Gastroesophageal sphincter (tissue), 3 donors: ENCODE measurements at regions not wholly inside any gene's neighbourhood (a gene's known extent, or its start where the extent isn't known, plus 50 kb on each side); places are given as distances from the start of the nearest gene placed in this dataset.

Source experiments
- POLR2A ChIP-seq, 2 donors: fragments of 450-650 bp; IDR thresholded peaks; one replicate each; pipeline ENCODE4 v1.6.1; 2017; ENCODE audit warnings: antibody characterized with exemption in 2 of 2, mild to moderate bottlenecking in 2 of 2, moderate library complexity in 1 of 2
- TF ChIP-seq, protein P1 (sequence below), 4 experiments: fragments of 200-600 bp in 2 of 4; fragments of 450-650 bp in 2 of 4; sonication (generic) in 1 of 4; IDR thresholded peaks; one replicate each; pipeline ENCODE4 v1.5.1; 2017 to 2019; ENCODE audit warnings: antibody characterized with exemption in 4 of 4, mild to moderate bottlenecking in 2 of 4, moderate library complexity in 2 of 4

DNA sequence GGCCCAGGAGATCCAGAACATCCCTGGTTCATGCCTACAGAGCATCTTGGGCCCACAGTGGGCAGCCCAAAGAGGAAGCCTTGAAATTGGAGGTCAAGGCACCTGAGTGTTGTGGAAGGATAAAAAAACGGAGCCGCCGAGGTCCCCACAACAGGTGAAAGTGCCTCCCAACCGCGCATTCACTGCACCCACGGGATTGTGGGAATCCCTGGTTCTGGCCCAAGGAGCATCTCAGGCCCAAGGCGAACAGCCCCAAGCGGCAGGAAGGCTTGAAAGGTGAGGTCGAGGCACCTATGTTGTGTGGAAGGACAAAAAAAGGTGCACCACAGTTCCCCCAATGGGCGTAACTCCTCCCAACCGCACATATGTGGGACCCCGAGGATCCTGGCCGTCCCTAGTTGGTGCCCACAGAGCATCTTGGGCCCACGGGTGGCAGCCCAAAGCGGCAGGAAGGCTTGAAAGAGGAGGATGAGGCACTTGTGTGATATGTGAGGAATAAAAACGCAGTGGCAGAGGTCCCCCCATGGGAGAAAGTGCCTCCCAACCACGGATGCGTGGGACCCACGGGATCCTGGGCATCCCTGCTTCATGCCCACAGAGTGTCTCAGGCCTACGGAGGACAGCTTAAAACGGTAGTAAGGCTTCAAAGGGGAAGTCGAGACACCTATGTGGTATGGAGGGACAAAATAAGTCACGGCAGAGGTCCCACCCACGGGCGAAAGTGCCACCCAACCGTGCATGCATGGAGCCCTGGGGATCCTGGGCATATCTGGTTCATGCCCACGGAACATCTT, 583.9 kb downstream of the ALG10 start:
- TF ChIP-seq, protein P1, sequence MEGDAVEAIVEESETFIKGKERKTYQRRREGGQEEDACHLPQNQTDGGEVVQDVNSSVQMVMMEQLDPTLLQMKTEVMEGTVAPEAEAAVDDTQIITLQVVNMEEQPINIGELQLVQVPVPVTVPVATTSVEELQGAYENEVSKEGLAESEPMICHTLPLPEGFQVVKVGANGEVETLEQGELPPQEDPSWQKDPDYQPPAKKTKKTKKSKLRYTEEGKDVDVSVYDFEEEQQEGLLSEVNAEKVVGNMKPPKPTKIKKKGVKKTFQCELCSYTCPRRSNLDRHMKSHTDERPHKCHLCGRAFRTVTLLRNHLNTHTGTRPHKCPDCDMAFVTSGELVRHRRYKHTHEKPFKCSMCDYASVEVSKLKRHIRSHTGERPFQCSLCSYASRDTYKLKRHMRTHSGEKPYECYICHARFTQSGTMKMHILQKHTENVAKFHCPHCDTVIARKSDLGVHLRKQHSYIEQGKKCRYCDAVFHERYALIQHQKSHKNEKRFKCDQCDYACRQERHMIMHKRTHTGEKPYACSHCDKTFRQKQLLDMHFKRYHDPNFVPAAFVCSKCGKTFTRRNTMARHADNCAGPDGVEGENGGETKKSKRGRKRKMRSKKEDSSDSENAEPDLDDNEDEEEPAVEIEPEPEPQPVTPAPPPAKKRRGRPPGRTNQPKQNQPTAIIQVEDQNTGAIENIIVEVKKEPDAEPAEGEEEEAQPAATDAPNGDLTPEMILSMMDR (IDR thresholded peaks at IDR 0.05), result no peak
- no peak for TF ChIP-seq POLR2A (IDR thresholded peaks at IDR 0.05)
